HG03066 (cell line): ENCODE measurements at regions not wholly inside any gene's neighbourhood (a gene's known extent, or its start where the extent isn't known, plus 50 kb on each side); places are given as distances from the start of the nearest gene placed in this dataset.

ENCODE experiments used
- ATAC-seq: cut with Tn5 transposase; IDR thresholded peaks from one replicate; pipeline ENCODE4 v1.9.1; 2021; ENCODE audit warnings: low read depth; ENCODE audit not compliant: unreplicated experiment

DNA sequence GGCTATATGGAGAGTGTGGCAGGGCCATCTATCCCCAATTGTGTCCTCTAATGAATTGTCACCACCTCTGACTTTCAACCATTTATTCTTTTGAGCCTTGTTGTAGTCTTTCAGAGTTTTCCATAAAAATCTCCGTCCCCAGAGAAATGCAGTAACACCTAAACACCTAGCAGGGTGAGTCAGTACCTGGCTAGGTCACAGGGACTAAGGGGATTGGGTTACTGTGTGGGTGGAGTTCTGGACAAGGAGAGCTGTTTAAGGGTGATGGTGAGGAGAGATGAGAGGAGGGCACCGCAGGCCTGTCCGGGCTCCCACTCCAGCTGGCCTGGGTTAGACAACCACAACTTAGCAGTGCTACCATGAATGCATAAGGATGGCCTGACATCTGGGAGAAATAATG lies 186.2 kb upstream of the LYZL1 start:
- no peak for ATAC-seq

DNA sequence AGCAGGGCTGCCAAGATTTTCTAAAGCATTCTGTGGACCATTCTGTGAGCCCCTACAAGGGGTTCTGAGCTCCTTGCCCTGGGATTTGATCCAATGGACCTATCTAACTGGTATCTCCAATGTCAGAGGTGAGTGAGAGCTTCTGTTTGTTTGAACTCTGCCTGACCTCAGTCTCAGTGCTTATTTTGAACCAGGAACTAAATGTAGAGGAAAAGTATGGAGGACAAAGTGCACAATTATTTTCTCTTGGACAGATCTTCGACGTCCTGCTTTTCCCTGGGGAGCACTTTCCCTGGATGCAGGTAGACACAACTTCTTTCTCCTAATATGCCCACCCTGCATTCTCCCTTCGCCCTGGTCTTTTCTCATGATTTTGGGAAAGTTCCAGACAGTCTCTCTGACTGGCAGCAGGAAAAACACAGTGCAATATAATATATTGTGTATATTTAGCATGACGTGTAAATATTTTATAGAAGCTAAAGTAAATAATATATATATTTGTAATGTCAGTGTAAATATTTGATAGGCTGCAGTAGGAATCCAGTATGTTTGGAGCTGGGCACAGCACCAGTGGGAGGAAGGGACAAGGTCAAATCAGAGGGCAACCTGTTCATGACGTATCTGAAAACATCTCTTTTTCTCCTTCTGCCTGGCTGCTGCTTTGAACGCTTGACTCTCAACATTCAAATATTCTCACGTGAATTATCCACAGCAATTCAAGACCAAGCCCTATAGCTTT lies 184.0 kb upstream of the LYZL1 start:
- ATAC-seq, result no peak

DNA sequence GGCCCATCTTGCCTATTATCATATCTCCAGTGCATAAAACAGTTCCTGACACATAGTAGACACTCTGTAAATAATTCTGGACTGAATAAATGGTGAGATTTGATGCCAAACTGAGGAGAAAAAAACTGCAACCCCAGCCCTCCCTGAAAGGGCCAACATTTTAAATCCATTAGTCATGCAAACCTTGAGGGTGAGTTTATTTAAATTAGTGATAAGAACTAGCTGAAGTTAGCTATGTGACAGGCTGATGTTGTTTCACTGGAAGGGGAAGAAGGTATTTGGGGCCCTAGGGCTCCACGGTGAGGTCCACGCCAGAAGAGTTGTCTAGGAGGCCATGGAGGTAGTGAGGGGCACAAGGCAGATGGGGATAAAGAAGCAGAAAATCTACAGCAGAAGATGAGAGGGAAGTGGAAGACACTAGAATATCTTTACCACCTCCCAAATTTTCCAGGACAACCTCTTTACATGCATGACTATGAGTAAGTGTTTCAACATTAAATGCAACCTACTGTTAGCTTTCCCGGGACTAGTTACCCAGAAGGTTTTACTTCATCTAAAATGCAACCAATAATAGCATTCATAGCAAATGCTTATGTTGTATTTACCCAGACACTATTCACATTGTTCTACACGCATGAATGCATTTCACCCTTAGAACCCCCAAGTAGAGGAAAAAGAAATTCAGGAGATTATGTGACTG lies 183.2 kb upstream of the LYZL1 start:
- ATAC-seq, result no peak

DNA sequence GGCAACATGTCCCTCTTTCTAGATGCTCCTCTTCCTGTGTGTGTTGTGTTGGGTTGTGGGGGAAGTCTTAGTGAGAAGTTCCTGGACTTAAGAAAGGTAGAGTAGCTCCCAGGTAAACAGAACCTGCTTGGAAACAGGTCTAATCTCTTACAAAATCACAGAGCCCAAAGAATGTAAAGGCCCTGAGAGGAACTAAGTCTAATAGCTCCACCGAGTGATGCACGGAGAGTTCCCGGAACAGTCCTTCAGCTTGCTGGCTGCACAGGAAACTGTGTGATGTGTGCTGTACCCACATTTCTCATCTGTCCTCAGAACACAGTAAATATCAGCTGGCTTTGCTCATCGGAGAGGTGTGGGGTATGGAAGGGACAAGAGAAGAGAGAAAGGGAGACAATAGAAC lies 182.6 kb upstream of the LYZL1 start:
- no peak for ATAC-seq

DNA sequence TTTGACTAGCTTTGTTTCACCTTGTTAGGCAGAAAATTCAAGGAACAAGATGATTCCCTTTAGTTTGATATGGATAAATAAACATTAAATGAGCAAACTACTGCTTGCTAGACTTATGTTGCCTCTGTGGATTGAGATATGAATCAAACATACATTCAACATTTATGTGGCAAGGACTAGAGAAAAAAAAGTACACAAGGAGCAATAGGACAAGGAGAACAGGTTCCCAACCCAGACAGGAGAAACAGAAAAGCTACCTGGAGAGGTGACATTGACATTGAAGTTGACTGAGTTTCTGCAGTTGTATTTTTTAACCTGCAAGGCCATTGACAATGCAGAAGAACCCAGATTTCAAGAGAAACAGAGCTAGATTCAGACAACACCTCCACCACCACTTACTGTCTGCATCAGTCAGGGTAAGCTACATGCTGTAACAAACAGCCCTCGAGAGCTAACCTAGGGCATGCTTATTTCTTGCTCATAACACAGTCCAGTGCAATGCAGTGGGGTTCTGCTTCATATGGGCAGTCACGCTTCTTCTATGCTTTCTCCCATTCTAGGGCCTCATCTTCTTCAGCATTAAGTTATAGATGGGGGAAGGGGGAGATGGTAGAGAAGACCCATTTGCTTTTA lies 180.9 kb upstream of the LYZL1 start:
- ATAC-seq, result no peak

DNA sequence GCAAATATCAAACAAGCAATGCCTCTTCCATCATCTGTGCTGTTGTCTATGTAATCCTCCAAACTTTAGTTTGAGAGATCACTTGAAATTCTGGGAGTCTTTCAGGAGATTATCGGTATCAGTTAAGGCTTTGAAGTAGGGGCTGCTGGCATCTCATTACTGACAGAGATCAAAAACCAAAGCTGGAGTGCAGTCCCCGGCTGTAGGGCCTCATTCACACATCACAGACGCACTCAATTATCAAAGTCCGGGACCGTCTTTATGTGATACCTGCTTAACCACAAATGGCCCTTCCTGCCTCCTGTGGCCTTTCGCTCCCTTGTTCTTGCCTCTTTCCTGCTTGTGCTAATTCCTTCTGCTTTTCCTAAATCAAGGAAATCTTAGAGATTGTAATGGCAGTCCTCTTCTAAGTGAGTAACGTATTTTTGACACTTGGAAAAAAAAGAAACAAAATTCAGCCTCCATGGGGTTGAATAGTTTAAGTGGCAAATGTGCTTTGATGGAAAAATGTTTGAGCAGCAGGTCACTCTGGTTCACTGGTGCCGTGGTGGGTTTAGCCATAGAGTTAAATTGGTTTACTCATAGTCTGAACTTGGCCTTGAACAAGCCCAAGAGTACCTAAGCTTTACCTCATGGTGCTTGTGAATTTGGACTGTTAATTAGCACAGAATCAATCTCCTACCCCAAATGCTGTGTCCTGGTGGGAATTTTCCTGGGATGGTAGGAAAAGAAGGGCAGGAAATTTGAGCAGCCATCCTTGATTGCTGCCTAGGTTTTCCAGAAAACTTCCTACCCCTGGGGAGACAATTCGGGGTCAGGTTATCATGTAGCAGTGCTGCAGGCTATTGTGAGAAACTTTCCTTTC lies 178.9 kb upstream of the LYZL1 start:
- ATAC-seq, result no peak

DNA sequence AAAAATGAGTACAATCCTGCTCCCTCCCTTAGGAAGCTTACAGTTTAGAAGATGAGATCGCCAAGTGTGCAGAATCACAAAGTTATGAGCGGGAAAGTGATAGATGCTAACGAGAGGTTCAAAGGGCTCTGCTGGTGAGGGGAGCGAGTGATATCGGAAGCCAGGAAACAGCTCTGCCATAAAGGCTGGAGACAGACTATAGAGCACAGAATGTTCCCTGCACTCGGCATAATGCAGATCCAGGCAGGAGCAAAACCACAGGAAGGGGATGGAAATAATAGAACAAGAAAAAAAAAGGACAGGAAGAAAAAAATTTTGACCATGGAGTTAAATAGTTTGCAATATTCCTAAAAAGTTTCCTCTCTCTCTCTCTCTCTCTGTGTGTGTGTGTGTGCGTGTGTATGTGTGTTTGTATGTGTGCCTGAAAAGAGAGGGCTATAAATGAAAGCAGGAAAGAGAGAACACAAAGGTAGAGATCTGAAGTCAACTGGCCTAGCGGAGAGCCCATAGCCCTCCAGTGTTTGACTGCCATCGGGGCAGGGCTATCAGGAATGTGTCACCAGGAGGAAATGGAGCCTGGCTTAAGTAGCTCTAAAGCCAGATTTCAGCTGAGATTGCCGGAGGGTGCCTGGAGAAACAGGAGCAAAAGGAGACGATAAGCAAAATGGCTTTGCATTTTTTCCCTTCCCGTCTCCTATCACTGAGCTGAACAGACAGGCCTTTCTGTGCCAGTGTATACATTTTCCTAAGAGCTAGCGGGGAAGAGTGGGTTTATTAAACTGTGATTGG lies 175.8 kb upstream of the LYZL1 start:
- no peak for ATAC-seq

DNA sequence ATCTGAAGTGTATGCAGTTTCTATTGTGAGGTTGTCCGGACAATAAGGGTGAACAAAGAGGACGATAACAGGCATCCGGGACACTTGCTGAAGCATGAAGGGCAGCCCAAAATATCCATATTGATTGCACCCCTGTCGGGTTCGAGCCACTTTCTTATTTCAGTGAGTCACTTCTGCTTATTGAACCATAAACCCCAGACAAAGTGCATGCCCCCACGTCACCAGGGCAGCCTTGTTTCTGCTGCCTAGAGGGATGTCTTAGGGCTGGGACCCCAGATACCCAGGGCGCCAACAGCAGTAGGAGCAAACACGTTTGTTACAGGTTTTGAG lies 175.3 kb upstream of the LYZL1 start:
- no peak for ATAC-seq

DNA sequence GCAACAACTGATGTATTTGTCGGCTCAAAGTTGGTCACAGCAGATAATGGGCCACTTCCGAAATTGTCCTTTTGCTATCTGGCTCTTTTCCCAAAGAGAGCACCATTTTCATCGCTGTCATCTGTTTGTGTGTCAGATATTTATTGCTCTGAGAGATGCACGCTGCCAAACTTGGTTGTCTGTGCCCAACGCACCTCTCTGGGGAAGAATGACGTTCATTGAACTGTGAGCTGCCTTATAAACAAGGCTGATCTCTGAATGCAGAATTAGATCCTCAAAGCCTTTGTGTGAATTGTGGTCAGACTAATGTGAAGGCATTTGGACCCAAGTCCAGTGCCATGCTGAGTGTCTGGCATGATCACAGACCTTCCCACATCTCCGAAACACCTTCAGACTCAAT lies 174.7 kb upstream of the LYZL1 start:
- no peak for ATAC-seq

DNA sequence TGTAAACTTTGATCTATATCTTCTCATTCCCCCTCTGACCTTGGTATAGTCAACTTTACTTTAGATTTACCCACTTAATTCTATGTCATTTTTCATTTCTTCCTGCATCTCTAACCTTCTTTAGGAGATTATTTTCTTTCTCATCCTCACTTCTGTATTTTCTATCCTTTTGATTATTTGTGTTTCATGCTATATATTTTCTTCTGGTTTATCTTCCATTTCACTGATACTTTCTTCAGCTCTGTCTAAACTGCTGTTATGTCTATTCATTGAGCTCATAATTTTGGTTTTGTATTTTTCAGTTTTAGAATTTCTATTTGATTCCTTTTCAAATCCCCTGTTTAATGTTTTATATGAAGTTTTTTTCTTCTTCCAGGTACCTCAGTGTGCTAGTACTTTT lies 171.1 kb upstream of the LYZL1 start:
- ATAC-seq, result no peak

DNA sequence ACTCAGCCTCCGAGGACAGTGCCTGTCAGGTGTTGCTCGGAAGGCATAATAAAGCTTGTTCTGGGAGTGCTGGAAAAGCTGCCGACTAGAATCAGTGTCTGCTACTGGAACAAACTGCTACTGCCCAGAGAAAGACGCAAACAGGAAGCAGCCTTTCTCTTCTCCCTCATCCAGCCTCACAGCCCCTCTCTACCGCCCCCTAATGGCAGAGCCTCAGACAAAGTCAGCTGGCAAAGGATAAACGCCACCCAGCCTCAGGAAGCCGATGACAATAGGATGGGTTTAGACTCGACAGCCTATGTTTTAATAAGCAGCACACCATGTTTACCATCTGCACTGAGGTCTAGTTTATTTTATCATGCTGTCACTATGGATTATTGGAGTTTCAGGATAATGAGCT lies 169.5 kb upstream of the LYZL1 start:
- no peak for ATAC-seq

DNA sequence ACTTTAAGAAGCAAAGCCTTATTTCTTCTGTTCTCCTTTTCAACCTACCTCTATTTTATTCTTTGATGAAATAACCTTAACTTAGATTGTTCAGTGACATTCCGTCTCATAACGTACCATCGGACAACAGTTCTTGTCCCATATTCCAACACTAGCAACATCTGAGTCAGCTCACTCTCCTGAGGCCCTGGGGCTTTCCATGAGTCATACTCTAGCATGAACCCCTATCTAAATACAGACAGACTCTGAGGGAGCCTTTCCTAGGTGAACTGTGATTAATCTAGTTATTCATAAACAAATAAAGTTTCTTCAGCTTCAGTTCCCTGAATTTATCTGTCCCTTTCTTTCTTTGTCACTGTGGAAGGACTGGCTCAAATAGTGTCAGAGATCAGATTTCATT lies 168.7 kb upstream of the LYZL1 start:
- no peak for ATAC-seq

DNA sequence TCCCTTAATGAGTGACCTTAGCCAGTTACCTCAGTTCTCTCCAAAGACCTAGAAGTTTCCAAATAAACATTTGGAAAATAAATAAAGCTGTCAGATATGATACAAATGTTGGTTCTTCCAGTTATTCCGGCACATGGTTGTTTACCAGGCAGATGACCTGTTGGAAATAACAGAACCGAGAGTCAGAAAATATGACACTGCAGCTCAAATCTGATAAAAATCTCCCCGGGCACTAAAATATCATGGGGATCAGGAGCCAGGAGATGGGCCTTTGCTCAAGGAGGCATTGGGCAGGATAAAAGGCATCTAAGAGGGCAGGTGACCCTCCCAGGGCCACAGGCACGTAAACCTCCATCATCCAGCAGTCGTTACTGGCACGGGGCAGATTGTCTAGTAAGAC lies 164.0 kb upstream of the LYZL1 start:
- no peak for ATAC-seq

DNA sequence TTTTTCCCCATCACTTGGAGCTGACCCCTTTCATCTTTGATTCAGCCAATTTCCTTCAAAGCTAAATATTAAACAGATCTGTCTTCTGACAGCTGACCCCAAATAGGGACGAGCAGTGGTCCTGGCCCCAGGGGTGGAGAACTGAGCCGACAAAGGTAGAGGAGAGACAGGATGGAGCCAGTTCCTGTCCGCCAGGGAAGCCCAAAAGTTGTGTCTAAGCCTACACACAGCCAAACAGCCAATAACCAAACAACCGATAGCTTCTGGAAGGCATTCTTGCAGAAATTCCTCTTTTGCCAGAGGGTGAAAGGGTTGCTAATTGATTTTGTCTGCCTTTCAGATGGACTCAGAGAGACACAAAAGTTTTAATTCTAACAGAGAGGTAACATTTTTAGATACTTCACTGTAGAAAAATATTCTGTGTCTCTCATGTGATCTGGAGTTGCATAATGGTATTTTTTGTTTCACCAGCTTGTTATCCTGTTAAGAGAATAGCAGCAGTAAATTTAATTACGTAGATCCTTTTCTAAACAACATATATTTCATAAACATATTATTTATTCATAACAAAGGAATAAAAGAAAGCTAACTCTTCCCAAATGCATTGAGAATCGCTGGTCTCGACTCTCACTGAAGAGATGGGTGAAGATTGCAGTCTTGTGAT lies 161.7 kb upstream of the LYZL1 start:
- ATAC-seq, result no peak

DNA sequence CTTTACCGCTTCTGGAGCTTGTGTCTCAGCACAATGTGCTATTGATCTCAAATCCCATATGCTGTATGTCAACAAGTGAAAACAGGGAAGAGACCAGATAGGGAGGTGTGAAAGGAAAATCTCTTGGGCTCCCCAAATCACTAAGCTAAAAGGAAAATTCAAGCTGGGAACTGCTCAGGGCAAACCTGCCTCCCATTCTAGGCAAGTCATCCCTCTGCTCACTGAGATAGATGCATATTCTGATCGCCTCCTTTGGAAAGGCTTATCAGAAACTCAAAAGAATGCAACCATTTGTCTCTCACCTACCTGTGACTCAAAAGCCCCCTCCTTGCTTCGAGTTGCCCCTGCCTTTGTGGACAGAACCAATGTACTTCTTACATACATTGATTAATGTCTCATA lies 161.1 kb upstream of the LYZL1 start:
- ATAC-seq, result no peak

DNA sequence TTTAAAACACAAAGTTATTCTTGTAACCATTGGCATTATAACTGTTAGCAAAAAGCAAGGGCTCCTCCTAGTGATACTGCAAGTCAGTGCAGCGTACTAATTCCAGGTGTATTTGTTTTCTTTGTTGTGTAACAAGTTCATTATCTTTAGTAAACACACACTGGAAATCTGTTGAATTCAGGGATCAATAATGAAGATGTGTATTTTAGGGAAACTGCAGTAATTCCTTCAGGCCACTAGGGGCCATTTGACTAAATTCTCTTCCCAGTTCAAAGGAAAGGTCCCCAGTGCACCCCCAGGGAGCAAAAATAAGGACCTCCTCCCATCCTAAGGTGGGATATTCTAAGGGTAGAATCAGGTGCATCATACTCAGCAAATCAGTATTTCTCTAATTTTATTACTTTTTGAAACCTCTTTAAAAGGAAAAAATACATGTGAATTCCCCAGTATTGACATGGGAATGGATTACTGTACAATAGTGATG lies 158.6 kb upstream of the LYZL1 start:
- ATAC-seq, result no peak

DNA sequence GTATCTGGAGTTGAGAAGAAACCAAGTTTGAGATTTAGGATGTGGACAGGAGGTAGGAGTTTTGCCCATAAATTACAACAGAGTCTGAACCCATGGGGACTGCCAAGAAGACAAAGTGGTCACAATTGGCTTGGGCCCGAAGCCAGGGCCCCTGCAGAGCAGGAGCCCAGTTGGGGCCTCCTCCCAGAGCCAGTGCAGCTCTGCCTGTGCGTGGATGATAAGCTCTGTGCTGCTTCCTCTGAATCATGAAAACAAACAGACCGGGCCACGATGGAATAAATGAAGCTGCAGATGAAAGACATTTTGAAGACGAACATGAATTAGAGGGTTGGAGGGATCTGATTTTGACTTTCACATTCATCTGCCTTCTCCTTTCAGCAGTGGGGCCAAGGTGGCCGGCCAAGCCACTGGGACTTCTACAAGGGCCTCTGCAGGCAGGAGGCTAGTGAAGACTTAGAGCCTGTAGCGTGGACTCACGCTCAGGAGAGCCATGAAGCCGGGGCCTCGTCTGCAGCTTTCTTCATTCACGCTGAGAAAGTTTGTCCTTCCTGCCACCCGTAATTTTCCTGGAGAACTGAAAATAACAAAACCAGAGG lies 156.8 kb upstream of the LYZL1 start:
- no peak for ATAC-seq

DNA sequence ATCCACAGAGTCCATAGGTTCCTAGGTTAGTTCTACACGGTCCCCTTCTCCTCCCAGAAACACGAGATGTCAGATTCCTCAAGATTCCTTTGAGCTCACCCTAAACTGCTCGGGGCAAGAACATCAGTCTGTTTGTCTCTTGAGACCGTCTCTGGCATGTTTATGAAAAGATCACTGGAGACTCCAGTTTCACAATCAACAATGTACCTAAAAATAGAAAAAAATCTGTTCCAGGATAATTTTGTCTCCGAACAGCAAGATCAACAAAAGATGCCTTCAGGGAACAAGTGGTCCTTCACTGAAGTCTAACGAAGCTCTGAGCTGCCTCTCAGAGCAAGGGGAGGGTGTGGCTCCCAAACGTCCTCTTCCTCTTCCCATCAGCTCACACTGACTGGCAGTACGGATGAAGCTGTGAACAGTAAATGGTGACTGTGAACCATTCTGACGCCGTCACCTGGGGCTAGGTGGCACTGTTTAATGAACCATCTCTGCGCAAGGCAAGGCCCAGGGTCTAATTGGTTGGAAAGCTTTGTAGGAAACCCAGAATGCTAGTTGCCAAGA lies 156.2 kb upstream of the LYZL1 start:
- ATAC-seq, result no peak

DNA sequence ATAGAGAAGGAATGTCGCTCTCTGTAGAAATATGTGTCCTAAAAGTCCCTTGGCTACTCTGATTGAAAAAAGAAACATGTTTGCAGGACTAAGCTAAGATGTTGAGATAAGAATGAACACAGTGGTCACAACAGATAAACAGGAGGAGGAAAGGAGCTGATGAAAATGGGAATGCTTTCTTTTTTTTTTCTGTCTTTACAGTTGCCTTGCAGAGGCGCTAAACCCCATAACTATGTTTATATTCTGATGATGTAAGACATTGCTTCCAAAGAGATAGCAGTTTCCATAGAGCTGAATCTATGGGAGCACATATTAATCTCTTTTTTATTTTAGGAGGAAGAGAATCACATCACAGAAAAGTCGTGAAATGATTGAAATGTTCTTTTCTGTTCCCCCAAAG lies 153.5 kb upstream of the LYZL1 start:
- no peak for ATAC-seq
